Jurkat, Clone E6-1 (cell line): ENCODE measurements at regions not wholly inside any gene's neighbourhood (a gene's known extent, or its start where the extent isn't known, plus 50 kb on each side); places are given as distances from the start of the nearest gene placed in this dataset.
A peak's percentile ranks its signal among the peaks of the same experiment; 100 is the strongest.
"Not testable (repeated sequence)": the region's sequence is repeated elsewhere in the genome, so short reads cannot be mapped to it uniquely, and the experiment has no call there.

ENCODE experiments used
- DNase-seq: peaks from one replicate; pipeline ENCODE4 v3.0.0-alpha.2; 2011; ENCODE audit warnings: low read depth, low spot score
- H3K4me3 ChIP-seq: 2 replicates; pipeline ENCODE4 v1.5.1; 2011; ENCODE audit warnings: mild to moderate bottlenecking, low read length, control low read depth, moderate library complexity

- H3K4me3 ChIP-seq, result no peak overlapping the region
- DNase-seq, result no peak
Measured at GRCh38 chr10:63675171-63675570, 154.0 kb downstream of the REEP3 start.

- no peak overlapping the region for H3K4me3 ChIP-seq
- DNase-seq, result no peak
Measured at GRCh38 chr10:63677001-63677400, 155.8 kb downstream of the REEP3 start.

GRCh38 chr10:63680545-63680944, 159.3 kb downstream of the REEP3 start:
- H3K4me3 ChIP-seq, DNase-seq: not testable (repeated sequence)

- DNase-seq, result no peak
- no peak overlapping the region for H3K4me3 ChIP-seq
Measured at GRCh38 chr10:63681993-63682697, 160.9 kb downstream of the REEP3 start.

GRCh38 chr10:63682698-63683052, 161.5 kb downstream of the REEP3 start:
- DNase-seq, H3K4me3 ChIP-seq: not testable (repeated sequence)

- peak; percentile 26 for DNase-seq
- H3K4me3 ChIP-seq, result no peak overlapping the region
Measured at GRCh38 chr10:63683223-63683622, 162.0 kb downstream of the REEP3 start.

- DNase-seq, result no peak
Measured at GRCh38 chr10:63683686-63684085, 162.5 kb downstream of the REEP3 start.

GRCh38 chr10:63684257-63684936, 163.2 kb downstream of the REEP3 start:
- H3K4me3 ChIP-seq, result no peak overlapping the region
- DNase-seq, result no peak

More at GRCh38 chr10:63683686-63684085, 162.5 kb downstream of the REEP3 start:
- H3K4me3 ChIP-seq, result no peak overlapping the region

- no peak for DNase-seq
- H3K4me3 ChIP-seq, result no peak overlapping the region
Measured at GRCh38 chr10:63689768-63690167, 168.6 kb downstream of the REEP3 start.

- no peak overlapping the region for H3K4me3 ChIP-seq
- no peak for DNase-seq
Measured at GRCh38 chr10:63692220-63692896, 171.2 kb downstream of the REEP3 start.

GRCh38 chr10:63693021-63693420, 171.8 kb downstream of the REEP3 start:
- not testable (repeated sequence) for DNase-seq, H3K4me3 ChIP-seq

- no peak for DNase-seq
- H3K4me3 ChIP-seq, result no peak overlapping the region
Measured at GRCh38 chr10:63696205-63696604, 175.0 kb downstream of the REEP3 start.

- H3K4me3 ChIP-seq, result no peak overlapping the region
- no peak for DNase-seq
Measured at GRCh38 chr10:63697956-63698786, 177.0 kb downstream of the REEP3 start.

GRCh38 chr10:63698787-63699150, 177.6 kb downstream of the REEP3 start:
- H3K4me3 ChIP-seq, result no peak overlapping the region
- no peak for DNase-seq

GRCh38 chr10:63699785-63700613, 178.8 kb downstream of the REEP3 start:
- H3K4me3 ChIP-seq, result no peak overlapping the region
- DNase-seq, result no peak

GRCh38 chr10:63700631-63701156, 179.5 kb downstream of the REEP3 start:
- H3K4me3 ChIP-seq, result no peak overlapping the region
- no peak for DNase-seq

GRCh38 chr10:63702092-63702491, 180.9 kb downstream of the REEP3 start:
- no peak for DNase-seq
- no peak overlapping the region for H3K4me3 ChIP-seq

- no peak for DNase-seq
- no peak overlapping the region for H3K4me3 ChIP-seq
Measured at GRCh38 chr10:63703113-63703670, 182.0 kb downstream of the REEP3 start.
